ENCODE measurements at regions not wholly inside any gene's neighbourhood (a gene's known extent, or its start where the extent isn't known, plus 50 kb on each side); places are given as distances from the start of the nearest gene placed in this dataset.

DNA sequence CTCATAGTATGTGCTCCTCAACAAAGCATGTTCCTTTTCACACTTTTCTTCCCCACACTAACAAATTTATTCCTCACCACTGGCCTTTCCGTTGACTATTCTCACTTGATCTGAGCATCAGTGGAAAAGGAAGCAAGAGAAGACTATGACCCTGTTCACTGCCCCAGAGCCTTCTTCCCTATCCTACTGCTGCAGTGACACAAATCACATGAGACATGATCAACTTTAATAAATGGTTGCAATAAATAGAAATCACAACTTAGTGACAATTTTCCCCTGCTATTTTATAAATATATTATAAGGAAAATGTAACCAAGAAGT is 438.7 kb upstream of the SOX9 start:
- no peak for DNase-seq

- no peak for DNase-seq
Measured at GRCh38 chr17:71689782-71690181, 431.0 kb upstream of the SOX9 start.

DNA sequence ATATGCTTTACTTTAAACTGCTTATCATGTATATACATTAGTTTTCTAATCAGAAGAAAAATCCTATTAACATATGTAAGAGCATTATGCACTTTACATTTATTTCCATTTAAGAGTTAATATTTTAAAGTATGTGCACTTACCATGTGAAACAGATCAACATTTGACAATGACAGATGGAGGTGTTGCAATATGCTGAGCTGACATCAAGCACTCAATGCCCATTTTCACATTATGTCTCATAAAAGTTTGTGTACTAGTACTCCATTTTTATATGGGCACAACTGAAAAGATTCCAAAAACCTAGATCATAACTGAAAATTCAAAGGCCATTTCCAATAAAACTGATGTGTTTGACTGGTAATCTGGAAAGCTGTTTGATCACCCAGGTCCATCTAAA is 420.9 kb upstream of the SOX9 start:
- no peak for DNase-seq

GRCh38 chr17:71703701-71704100 is 417.1 kb upstream of the SOX9 start:
- DNase-seq: no peak

GRCh38 chr17:71709271-71709890 is 411.4 kb upstream of the SOX9 start:
- no peak for DNase-seq

- no peak for DNase-seq
Measured at GRCh38 chr17:71709946-71710345, 410.9 kb upstream of the SOX9 start.

DNA sequence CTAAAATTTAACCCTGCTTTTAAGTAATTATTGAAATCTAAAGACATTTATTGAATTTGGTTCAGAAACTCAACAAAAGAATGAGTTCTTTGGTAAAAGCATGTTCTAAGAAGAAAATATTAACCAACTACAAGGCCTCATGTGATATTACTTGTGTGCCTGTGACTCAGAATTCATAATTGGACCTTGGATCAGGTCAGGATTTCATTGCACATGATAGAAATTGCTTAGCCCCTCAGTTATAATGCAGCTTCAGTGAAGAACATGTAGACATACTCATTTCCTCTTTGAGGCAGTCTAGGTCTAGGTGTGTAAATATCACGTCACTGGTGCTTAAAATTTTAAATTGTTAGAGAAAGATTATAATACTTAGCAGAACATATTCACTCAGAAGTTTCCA is 410.0 kb upstream of the SOX9 start:
- no peak for DNase-seq

DNA sequence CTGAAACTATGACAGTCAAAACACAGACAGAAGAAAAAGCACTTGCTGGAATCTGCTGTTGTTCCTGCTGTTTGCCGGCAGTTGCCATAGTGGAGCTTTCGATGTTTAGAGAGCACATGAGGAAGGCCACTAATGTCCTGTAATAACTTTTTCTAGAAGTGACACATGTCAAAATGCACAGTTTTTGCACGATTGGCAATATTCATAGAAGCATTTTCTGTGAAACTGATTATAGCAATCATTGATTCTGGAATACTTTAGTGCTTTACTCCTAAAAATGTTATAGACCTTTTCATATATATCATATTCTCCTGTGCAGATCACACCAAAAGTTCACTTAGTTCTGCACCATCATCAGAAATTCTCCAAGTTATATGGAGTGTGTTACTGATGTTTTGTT is 407.0 kb upstream of the SOX9 start:
- no peak for DNase-seq

GRCh38 chr17:71724339-71724738 is 396.5 kb upstream of the SOX9 start:
- DNase-seq: no peak

GRCh38 chr17:71725811-71726210 is 395.0 kb upstream of the SOX9 start:
- no peak for DNase-seq

DNA sequence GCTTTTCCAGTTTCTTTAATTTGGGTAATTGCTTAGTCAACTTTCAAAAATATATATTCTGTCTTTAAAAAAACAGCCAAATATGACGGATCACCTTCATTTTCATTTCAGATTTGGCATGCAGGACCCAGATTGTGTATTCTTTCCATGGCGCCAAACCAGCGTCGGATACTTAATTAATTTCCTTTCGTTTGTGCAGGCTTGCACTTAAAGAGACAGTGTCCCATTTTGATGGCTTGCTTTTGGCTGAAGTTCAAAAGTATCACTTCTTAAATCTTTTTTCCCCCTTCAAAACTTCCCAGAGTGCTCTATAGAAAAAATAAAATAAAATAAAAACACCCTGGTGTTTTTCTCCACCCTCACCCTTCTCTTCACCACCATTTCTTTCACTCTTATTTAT is 394.5 kb upstream of the SOX9 start:
- no peak for DNase-seq

DNA sequence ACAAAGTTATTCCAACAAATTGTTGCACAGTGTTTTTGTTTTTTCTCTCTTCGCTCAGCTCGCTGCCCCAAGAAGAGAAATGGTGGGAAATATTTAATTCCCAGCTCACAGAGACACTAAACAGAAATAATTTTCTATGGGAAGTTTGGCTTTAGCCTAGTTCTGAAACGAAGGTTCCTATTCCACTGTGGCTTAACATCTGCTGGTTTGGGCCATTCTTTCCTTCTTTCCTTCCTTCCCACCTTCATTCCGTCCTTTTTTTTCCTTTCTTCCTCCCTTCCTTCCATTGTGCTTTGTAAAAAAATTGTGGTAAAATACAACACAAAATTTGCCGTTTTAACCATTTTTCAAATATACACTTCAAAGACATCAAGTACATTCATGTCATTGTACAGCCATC is 393.5 kb upstream of the SOX9 start:
- no peak for DNase-seq

- DNase-seq: no peak
Measured at GRCh38 chr17:71727723-71728122, 393.1 kb upstream of the SOX9 start.

DNA sequence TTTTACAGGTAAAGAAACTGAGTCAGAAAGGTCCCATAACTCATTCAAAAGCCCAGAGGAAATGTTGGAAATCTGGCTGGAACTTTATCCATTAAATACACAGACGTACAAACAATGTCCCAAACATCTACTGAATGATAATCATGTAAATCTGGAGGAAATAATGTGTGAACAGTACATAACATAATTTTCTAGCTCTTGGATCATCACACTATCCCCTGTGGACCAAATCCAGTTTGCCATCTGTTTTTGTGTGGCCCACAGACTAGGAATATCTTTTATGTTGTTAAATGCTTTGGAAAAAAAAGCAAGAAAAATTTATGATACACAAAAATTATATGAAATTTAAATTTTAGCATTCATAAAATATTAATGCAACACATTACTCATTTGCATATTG is 389.9 kb upstream of the SOX9 start:
- no peak for DNase-seq

- no peak for DNase-seq
Measured at GRCh38 chr17:71735893-71736292, 384.9 kb upstream of the SOX9 start.

DNA sequence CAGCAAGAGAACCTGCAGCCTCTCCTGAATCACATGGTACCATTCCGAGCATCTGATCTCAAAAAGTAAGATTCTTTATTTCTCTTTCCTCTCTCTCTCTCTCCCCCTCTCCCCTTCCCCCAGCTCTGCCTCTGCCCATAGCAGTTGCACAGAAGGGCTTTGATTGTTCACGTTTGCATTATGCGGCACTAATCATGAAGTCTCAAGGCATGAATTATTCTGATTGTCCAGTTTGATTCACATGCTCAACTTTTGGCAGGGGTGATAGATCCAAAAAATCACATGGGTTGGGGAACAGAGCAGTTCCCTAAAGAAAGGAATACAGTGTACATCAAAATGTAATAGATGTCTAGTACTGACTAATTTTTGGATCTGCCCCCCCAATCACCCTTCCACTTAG is 380.0 kb upstream of the SOX9 start:
- DNase-seq: no peak

DNA sequence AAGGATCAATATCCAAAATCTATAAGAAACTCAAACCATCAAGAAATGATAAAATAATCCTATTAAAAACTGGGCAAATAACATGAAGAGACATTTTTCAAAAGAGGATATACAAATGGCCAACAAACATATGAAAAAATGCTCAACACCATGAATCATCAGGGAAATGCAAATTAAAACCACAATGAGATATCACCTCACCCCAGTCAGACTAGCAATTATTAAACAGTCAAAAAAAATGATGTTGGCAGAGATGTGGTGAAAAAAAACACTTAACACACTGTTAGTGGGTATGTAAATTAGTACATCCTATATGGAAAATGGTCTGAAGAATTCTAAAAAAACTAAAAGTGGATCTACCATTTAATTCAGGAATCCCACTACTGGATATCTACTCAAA is 379.0 kb upstream of the SOX9 start:
- DNase-seq: no peak

- DNase-seq: no peak
Measured at GRCh38 chr17:71748872-71749271, 371.9 kb upstream of the SOX9 start.

DNA sequence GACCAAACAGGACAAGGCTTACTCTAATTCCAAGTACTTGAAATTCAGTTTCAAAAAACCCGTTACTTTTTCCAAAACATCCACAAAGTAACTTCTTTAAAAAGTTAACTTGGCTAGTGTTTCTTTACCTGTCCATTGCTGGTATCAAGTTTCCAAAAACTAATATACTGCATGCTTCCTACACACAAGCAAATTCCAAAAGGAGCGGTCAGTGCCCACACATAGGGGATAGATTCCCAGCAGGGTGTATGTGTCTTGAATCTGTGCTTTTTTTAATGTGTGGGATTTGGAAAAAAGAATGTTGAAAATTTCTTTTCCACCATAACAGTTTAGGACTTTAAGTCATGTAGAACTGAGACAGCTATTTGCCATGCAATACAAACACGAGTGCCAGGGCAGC is 367.8 kb upstream of the SOX9 start:
- DNase-seq: no peak

DNA sequence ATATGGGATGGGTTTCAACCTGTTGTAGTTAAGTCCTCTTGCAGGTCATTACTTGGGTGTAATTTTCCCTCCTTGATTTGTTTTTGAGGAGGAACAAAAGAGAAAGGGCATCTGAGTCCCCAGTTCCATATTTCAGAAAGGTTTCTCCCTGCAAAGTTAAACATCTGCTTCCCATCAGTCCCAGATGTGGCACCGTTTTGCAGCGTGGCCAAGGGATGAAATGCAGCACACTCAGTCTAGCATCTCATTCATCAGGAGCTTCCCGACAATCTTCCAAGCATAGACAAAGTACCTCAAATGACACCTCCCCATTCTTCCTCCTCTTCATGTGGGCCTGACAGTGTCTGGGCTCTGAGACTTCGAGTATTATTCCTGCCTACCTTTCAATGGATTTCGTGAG is 363.7 kb upstream of the SOX9 start:
- no peak for DNase-seq

GRCh38 chr17:71757956-71758355 is 362.9 kb upstream of the SOX9 start:
- no peak for DNase-seq

- DNase-seq: no peak
Measured at GRCh38 chr17:71759422-71760060, 361.3 kb upstream of the SOX9 start.

- DNase-seq: no peak
Measured at GRCh38 chr17:71760062-71760720, 360.6 kb upstream of the SOX9 start.

DNA sequence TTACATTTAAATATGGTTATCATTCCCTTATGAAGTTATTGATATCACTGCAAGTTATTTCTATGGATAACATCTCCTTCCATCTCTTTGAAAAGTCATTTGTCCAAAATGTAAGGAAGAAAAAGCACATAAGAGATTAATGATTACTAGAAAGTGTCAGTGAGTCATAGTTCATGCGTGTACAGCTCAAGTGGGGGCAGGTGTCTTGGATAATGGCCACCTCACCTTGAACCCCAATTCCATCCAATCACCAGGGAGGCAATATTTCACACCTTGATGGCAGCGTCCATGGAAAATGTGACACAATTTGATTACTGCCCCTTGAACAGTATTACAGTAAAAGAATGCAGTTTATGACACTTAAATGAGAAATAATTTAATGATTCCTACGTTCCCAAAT is 358.3 kb upstream of the SOX9 start:
- DNase-seq: no peak

GRCh38 chr17:71764505-71764904 is 356.3 kb upstream of the SOX9 start:
- no peak for DNase-seq
